ENCODE measurements at regions not wholly inside any gene's neighbourhood (a gene's known extent, or its start where the extent isn't known, plus 50 kb on each side); places are given as distances from the start of the nearest gene placed in this dataset.

DNA sequence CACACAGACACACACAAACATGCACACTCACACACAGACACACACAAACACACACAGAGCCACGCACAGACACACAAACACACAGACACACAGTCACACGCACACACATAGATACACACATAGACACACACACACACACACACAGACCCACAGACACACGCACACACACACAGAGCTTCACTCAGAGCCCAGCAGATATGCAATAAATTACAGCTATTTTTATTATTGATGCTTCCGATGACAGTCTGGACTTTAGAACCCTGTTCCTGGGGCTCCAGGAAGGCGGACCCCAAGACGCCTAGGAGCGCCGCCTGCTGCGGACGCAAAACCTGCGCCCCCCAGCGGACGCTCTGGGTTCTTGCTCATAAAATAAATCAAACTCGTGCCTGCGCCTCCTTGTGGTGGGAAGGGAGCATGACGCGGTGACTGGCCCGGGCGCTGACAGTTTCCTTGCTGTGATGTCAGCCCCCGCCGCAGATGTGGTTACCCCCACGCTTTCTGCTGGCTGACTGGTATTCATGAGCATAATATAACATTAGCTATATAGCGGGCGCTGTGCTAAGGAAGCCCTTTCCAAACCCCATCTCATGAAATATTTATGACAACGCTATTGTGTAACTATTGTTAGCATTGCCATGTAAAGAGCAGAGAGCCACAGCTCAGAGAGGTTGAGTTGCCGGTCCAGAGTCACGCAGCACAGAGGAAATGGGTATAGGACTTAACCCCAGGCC lies 64.4 kb upstream of the TM9SF2 start:
- peak; percentile 91 for DNase-seq (ENCODE audit: low read depth, low spot score)

DNA sequence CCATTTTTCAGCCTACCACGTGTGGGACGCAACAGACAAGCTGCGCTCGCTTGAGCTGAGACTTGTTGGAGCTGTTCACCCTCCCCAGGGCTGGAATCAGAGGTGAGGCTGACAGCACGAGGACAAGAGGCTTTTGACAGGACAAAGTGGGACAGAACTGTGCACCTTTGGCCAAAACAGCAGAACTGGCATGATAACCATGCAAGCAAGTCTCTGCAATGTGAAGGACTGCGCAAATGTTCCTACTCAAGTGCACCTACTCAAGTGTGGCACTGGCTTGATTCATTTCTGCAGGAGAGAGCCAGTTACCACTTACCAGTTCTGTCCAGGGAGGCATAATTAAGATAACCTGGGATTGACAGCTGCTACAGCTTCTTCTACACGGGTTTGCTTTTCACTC lies 62.2 kb upstream of the TM9SF2 start:
- no peak for DNase-seq (ENCODE audit: low read depth, low spot score)

DNA sequence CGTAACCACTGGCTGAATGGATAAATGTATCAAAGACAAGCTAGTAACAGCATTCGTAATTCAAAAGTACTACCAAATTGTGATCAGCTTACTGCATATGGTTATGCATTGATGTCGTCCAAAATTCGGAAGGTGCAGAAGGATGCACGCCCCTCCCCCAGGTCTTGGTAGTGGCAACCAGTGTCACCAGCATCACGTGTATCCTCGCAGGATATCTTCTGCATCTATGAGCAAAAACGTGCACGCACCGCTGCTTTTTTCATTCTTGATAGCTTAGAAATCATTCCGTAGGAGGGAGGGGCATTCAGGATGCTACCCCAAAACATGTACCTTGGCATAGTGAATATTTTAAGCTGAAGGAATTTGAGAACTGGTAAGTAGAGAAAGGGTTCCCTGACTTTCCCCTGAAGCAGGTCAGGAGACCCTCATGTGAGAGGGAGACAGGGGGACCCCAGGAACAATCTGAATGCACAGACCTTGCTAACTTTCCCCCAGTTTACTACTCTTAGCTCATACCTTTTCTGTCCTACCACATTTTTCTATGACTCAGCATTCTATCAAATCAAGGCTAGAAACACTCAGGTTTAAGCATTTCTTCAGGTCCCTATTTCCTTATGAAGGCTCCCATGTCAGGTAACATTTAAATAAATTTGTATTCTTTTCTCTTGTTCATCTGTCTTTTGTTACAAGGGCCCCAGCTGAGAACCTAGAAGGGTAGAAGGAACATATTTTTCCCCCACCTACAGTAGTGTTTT lies 61.2 kb upstream of the TM9SF2 start:
- no peak for DNase-seq (ENCODE audit: low read depth, low spot score)

DNA sequence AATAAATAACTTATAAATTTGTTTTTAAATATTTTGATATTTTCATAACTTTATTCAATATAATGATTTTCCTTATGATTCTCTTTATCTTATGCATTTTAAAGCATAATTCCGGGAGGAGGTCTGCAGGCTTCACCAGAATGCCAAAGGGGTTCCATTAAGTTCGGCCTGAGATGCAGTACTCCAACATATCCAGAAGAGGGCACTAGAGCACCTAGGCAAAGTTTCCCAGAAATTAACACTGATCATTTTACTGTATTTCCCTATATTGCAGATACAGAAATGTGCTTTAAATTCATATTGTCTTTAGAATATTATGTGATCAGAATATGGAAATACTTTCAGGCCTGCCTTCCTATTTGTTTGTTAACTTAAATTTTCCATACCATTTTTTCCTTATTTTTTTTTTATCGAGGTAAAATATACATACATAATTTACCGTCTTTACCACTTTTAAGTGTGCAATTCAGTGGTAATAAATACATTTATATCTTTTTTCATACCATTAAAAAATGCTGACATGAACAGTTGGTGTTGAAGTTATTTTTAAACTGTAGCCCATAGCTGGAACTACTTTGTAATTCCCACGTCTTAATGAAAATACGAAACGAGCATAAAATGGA lies 58.9 kb upstream of the TM9SF2 start:
- peak; percentile 41 for DNase-seq (ENCODE audit: low read depth, low spot score)

DNA sequence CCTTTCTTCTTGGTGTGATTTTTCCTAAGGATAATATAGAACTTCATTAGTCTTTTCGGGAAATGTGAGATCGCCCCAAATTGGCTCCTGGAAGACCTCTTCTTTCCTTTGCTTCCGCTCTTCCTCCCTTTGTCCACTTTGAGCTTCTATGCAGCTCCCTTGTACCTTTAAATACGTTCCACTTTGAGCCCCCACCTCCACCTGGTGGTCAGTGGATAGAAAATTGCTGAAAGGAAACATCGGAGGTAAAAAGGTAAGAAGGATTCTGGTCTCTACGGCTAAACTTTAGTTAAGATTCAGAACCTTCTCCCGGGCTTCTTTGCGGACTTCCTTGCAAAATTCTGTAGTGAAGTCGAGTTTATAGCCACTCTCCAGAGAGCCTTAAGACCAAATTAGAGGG lies 55.0 kb upstream of the TM9SF2 start:
- peak; percentile 44 for DNase-seq (ENCODE audit: low read depth, low spot score)

DNA sequence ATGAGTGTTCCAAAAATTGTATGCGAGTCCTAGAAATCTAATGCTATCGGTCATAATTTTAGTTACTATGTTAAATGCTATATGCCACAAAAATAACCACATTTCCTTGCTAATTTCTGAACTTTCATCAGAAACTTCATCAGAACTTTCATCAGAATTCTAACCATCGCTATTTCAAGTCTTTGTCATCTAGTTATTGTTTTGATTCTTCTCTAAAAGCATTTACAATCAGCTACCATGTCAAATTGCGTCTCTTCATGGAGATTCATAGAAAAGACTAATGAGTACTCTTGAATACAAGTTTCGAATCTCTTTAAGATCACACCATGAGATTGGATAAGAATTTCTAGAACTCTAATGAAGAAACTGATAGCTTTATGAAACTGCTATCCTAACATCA lies 52.7 kb upstream of the TM9SF2 start:
- no peak for DNase-seq (ENCODE audit: low read depth, low spot score)

DNA sequence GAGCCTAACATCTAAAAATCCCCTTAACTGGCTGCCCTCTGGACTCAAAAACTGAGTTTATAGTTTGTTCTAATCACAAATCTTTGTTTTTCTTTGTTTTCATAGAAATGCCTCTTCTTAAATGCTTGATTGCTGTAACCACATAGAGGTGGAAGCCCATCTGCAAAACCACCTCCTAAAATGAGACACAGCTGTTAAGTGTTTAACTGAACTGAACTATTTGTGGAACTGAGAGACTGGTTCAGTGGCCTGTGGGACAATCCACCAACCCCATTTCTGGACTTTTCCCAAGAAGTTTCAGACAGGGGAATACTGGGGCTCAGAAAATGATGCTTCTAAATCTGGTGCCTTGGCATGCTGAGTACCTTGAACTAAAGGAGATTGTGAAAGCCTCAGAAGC lies 50.9 kb upstream of the TM9SF2 start:
- no peak for DNase-seq (ENCODE audit: low read depth, low spot score)

Measured in ELF-1 (cell line).